CD14-positive monocyte (primary cell): ENCODE measurements at regions not wholly inside any gene's neighbourhood (a gene's known extent, or its start where the extent isn't known, plus 50 kb on each side); places are given as distances from the start of the nearest gene placed in this dataset.

ENCODE experiments used
- DNase-seq, 3 donors: peaks; one replicate each; pipeline ENCODE4 v3.0.0-alpha.2; 2011 to 2022
- H2AFZ ChIP-seq: 2 replicates; pipeline ENCODE4 v1.6.0; 2012; ENCODE audit warnings: mild to moderate bottlenecking, low read depth, low read length, inconsistent platforms; ENCODE audit not compliant: insufficient read depth, poor library complexity, severe bottlenecking
- H3K27ac ChIP-seq, 2 donors: 1 replicate in 1 of 2; 2 replicates in 1 of 2; pipeline ENCODE4 v1.5.1; 2012 to 2013; ENCODE audit warnings: low read length in 2 of 2, control low read depth in 1 of 2, inconsistent platforms in 1 of 2, low read depth in 1 of 2, mild to moderate bottlenecking in 1 of 2
- H3K27me3 ChIP-seq, 2 donors: one replicate each; pipeline versions ENCODE4 v1.6.0 to v1.6.1; 2011 to 2013; ENCODE audit warnings: low read length in 2 of 2; ENCODE audit not compliant: control insufficient read depth in 2 of 2, insufficient read depth in 2 of 2
- H3K36me3 ChIP-seq, 2 donors: replicated peaks in 1 of 2; 1 replicate in 1 of 2; 2 replicates in 1 of 2; pipeline versions ENCODE4 v1.5.1 to v1.6.1; 2012 to 2013; ENCODE audit warnings: low read length in 2 of 2, control low read depth in 1 of 2, inconsistent platforms in 1 of 2, mild to moderate bottlenecking in 1 of 2; ENCODE audit not compliant: insufficient read depth in 2 of 2, control insufficient read depth in 1 of 2
- H3K4me1 ChIP-seq, 2 donors: 1 replicate in 1 of 2; 2 replicates in 1 of 2; pipeline versions ENCODE4 v1.5.1 to v1.6.1; 2012 to 2013; ENCODE audit warnings: low read length in 2 of 2, control low read depth in 1 of 2, inconsistent platforms in 1 of 2, mild to moderate bottlenecking in 1 of 2, moderate library complexity in 1 of 2; ENCODE audit not compliant: insufficient read depth in 2 of 2, control insufficient read depth in 1 of 2
- H3K4me2 ChIP-seq: replicated peaks from 2 replicates; pipeline ENCODE3; 2012; ENCODE audit warnings: low read length, moderate library complexity, mild to moderate bottlenecking; ENCODE audit not compliant: poor library complexity, severe bottlenecking; ENCODE audit errors: extremely low read depth
- H3K4me3 ChIP-seq, 3 experiments: fragments of 200-600 bp in 1 of 3; sonication (generic) in 1 of 3; replicated peaks in 1 of 3; 1 replicate in 2 of 3; 2 replicates in 1 of 3; pipeline ENCODE4 v1.5.1; 2011 to 2013; ENCODE audit warnings: low read length in 3 of 3, mild to moderate bottlenecking in 3 of 3, control low read depth in 2 of 3, low read depth in 2 of 3, inconsistent platforms in 1 of 3, moderate library complexity in 1 of 3
- H3K79me2 ChIP-seq: 2 replicates; pipeline ENCODE4 v1.6.0; 2012; ENCODE audit warnings: mild to moderate bottlenecking, control low read depth, inconsistent platforms, low read length, moderate library complexity; ENCODE audit not compliant: insufficient read depth
- H3K9ac ChIP-seq: 2 replicates; pipeline ENCODE4 v1.6.0; 2017; ENCODE audit warnings: low read length, mild to moderate bottlenecking; ENCODE audit not compliant: insufficient read depth, poor library complexity, severe bottlenecking
- H3K9me3 ChIP-seq, 2 donors: replicated peaks in 1 of 2; 1 replicate in 1 of 2; 2 replicates in 1 of 2; pipeline versions ENCODE4 v1.5.1 to v1.6.1; 2012 to 2013; ENCODE audit warnings: low read length in 2 of 2, control low read depth in 1 of 2; ENCODE audit not compliant: control insufficient read depth in 1 of 2, insufficient read depth in 1 of 2
- H4K20me1 ChIP-seq: 2 replicates; pipeline ENCODE4 v1.6.0; 2012; ENCODE audit warnings: mild to moderate bottlenecking, low read length, control low read depth, moderate library complexity; ENCODE audit not compliant: insufficient read depth
- H3K27ac Mint-ChIP-seq, 7 donors: one replicate each; pipeline ENCODE4 v1.8.0; 2020; ENCODE audit warnings: mild to moderate bottlenecking in 7 of 7, mixed read lengths in 7 of 7, moderate library complexity in 6 of 7, inconsistent platforms in 2 of 7
- H3K27me3 Mint-ChIP-seq, 3 donors: one replicate each; pipeline ENCODE4 v1.8.0; 2021 to 2022; ENCODE audit warnings: low read depth in 3 of 3, mild to moderate bottlenecking in 3 of 3, mixed read lengths in 3 of 3, moderate library complexity in 3 of 3, inconsistent platforms in 1 of 3
- H3K36me3 Mint-ChIP-seq, 2 donors: one replicate each; pipeline ENCODE4 v1.8.0; 2020; ENCODE audit warnings: mixed read lengths in 2 of 2, inconsistent platforms in 1 of 2, mild to moderate bottlenecking in 1 of 2
- H3K4me1 Mint-ChIP-seq: one replicate; pipeline ENCODE4 v1.8.0; 2020; ENCODE audit warnings: mild to moderate bottlenecking, mixed read lengths
- H3K4me3 Mint-ChIP-seq, 2 donors: one replicate each; pipeline ENCODE4 v1.8.0; 2020; ENCODE audit warnings: mild to moderate bottlenecking in 2 of 2, mixed read lengths in 2 of 2, moderate library complexity in 1 of 2
- H3K9me3 Mint-ChIP-seq, 7 donors: one replicate each; pipeline ENCODE4 v1.8.0; 2020 to 2022; ENCODE audit warnings: mixed read lengths in 7 of 7, mild to moderate bottlenecking in 6 of 7, moderate library complexity in 6 of 7, inconsistent platforms in 2 of 7
- CTCF ChIP-seq: fragments of 200-600 bp; IDR thresholded peaks from one replicate; pipeline ENCODE4 v1.8.0; 2022; ENCODE audit warnings: antibody characterized with exemption, mild to moderate bottlenecking
- WGBS: methylation state at CpG from one replicate; pipeline ENCODE4 v1.1.5; 2013; ENCODE audit warnings: missing lambda C conversion rate; ENCODE audit not compliant: insufficient coverage; 5-methylcytosine and 5-hydroxymethylcytosine counted together
- intact Hi-C, 2 donors: fragments of 100-400 bp; cut with micrococcal nuclease; formaldehyde crosslinking; loops; one replicate each; pipeline versions ENCODE4 v1.15.0 to v1.15.1; 2023

- no peak overlapping the region for H3K4me3 ChIP-seq
- H3K4me1 ChIP-seq = no peaks in the 10 kb centered on the region
- H2AFZ ChIP-seq = no peak overlapping the region
- Mint-ChIP-seq H3K27me3 (peaks cover 0 to 2% (median 0%) of the 10 kb centered on the region in 3 donors), H3K36me3 (no peaks in the 10 kb centered on the region), H3K27ac (no peak overlapping the region), H3K4me3 (no peak overlapping the region), H3K9me3 (peaks cover 0 to 4% (median 2%) of the 10 kb centered on the region in 7 donors), H3K4me1 (no peaks in the 10 kb centered on the region)
- no peak for TF ChIP-seq CTCF
- H3K9me3 ChIP-seq = no peaks in the 10 kb centered on the region
- H4K20me1 ChIP-seq = no peaks in the 10 kb centered on the region
- 83% methylated on average over 2 of the region's 3 CpGs for WGBS
- H3K9ac ChIP-seq = no peak overlapping the region
- H3K27me3 ChIP-seq = no peaks in the 10 kb centered on the region
- intact Hi-C loops = no loop called here
- no peaks in the 10 kb centered on the region for H3K79me2 ChIP-seq
- no peaks in the 10 kb centered on the region for H3K36me3 ChIP-seq
- H3K4me2 ChIP-seq = no peak overlapping the region
- DNase-seq = no peak
- H3K27ac ChIP-seq = no peak overlapping the region
Observed at GRCh38 chr1:90407737-90408136, 309.4 kb downstream of the BARHL2 start.

- peaks cover 0 to 2% (median 0%) of the 10 kb centered on the region in 3 donors for H3K27me3 Mint-ChIP-seq
- Histone ChIP-seq H3K9me3 (no peaks in the 10 kb centered on the region), H4K20me1 (no peaks in the 10 kb centered on the region), H3K36me3 (no peaks in the 10 kb centered on the region), H3K9ac (no peak overlapping the region), H3K79me2 (no peaks in the 10 kb centered on the region), H3K27ac (no peak overlapping the region), H3K27me3 (no peaks in the 10 kb centered on the region), H2AFZ (no peak overlapping the region), H3K4me1 (no peaks in the 10 kb centered on the region), H3K4me2 (no peak overlapping the region), H3K4me3 (no peak overlapping the region)
- H3K9me3 Mint-ChIP-seq = peaks cover 0 to 4% (median under 1%) of the 10 kb centered on the region in 7 donors
- H3K27ac Mint-ChIP-seq = no peak overlapping the region
- intact Hi-C loops = no loop called here
- no peak overlapping the region for H3K4me3 Mint-ChIP-seq
- DNase-seq = no peak
- no peaks in the 10 kb centered on the region for H3K36me3 Mint-ChIP-seq
- no peaks in the 10 kb centered on the region for H3K4me1 Mint-ChIP-seq
- 100% methylated on average over 1 of the region's 4 CpGs for WGBS
- TF ChIP-seq CTCF = no peak
Observed at GRCh38 chr1:90405726-90406125, 311.4 kb downstream of the BARHL2 start.
